ENCODE measurements at regions not wholly inside any gene's neighbourhood (a gene's known extent, or its start where the extent isn't known, plus 50 kb on each side); places are given as distances from the start of the nearest gene placed in this dataset.

DNA sequence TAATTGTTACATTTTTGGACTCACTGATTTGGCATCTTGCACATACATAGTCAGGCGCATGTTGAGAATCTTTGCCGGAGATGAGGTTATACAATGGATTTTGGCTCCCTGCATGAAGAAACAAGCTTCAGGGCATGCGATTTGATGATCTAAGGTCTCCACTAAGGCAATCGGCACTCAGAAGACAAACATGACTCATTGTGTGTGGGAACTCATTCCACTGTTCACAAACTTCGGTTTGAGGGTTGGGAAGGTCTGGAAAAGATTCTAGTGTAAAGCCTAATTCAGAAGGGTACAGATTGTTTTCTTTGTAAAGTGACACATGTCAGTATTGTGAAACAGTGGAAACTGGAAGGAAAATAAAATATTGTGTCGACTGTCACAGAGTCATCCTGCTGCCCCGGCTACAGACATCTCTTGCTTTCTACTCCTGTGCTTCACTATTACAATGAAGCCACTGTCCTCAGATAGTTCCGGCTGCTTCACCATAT is 192.6 kb upstream of the HMGA2 start:
- peak; percentile 22 for DNase-seq

DNA sequence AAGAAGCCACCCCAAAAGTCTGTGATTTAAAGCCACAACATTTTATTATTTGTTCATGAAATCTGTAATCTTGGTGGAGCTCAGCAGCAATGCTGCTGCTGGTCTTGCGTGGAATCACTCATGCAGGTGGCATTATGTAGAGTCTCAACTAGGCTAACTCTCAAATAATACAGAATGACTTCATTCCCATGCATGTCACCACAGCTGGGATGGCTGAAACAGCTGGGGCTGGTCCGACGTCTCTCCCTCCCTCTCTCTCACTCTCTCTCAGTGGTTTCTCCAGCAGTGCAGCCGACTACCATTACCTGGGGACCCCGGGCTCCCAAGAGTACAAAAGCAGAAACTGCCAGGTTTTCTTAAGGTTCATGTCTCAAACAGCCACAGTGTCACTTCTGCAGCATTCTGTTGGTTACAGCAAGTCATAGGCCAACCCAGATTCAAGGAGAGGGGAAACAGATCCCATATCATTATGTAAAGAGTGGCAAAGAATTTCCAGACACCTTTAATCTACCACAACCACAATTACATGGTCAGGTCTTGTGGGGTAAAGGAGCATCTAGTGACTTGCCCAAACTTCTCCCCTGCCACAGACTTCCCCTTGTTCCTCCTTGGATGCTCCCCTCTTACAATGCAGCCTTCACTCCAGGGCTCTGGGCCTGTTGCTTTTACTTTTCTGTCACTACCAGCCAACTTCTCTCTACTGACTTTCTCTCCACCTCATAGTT is 192.0 kb upstream of the HMGA2 start:
- peak; percentile 24 for DNase-seq

DNA sequence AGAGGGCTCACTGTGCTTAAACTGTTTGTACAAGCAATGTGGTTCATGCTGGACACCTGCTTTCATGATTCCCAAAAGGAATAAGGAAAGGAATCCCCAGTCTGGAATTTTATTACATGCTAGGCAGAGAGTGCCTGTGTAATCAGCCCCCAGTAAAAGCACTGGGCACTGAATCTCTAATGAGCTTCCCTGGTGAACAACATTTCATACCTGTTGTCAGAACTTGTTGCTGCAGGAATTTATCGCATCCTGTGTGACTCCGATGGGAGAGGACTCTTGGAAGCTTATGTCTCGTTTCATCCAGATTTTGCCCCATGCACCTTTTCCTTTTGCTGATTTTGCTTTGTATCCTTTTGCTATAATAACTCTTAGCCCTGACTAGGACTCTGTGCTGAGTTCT is 190.2 kb upstream of the HMGA2 start:
- DNase-seq: no peak

DNA sequence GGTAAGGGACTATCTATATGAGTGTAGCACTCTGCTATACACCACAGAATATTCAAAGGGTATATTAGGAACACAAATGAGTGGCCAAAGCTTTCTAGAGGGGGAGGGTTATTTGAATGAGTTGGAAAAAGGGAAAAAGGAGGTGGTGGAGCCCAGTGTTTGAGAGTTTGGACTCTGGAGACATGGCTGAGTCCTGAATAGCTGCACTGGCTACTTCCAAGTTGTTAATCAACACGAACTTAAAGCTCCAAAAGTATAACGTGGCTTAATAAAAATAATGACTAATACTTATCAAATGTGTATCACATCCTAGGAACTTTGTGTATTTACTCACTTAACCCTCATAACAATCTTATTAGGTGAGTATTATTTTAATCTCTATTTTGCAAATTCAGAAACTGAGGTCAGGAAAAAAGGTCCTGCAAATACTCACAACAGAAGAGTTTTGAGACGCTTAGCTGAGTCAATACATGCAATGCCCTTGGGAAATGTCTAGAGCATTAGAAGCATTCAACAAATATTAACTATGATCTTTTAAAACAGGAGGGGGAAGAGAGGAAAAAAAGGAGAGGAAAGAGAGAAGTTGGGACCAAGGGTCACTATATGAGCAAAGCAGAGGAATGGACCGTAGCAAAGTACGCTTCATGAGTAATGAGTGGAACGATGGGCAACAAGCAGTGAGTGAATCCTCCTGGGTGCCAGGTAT is 189.5 kb upstream of the HMGA2 start:
- DNase-seq: no peak

DNA sequence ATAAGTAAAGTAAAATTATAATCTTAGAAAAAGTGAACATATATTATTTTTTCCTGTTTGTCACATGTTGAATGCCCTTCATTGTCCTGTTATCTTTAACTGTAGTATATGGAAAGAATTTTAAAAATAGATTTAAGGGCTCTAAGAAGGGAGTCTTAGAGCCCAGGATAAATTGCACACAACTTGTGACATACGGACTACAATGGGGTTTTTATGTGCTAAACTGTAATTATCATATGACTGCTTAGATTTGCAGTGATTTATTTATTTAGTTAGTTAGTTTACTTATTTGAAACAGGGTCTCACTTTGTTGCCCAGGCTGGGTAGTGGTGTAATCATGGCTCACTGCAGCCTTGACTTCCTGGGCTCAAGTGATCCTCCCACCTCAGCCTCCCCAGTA is 187.8 kb upstream of the HMGA2 start:
- DNase-seq: no peak

DNA sequence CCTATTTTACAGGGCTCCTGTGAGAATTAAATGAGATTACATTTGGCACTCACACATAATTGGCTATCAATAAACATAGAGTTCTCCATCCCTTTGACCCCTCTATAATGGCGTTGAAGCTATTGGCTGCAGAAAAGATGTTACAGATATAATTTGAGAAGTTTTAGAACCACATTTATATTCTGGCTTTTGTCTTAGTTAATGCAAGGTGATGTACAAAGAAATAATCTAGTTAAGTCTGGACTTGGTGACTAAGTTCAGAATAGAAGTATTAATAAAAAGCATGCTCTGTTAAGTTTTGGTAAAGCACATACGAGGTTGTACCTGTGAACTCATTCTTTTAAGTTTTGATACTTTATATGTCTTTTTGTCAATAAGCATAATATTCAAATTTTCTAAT is 187.1 kb upstream of the HMGA2 start:
- DNase-seq: no peak

DNA sequence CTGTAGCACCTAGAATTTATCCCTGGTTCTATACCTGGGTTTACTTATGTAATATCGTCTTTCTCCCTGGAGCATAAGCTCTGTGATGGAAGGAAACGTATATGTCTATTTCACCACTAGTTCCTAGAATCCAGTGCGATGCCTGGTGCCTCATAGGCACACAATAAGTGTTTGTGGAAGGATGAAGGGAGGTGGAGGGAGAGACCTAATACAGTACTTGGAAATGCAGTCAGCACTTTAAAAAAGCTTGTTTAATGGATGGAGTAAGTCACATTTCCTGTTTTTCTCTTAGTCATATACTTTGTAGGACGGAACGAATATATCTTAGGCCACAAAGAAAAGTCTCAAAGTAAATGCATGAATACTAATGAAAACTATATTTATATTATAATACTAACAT is 186.5 kb upstream of the HMGA2 start:
- DNase-seq: no peak

DNA sequence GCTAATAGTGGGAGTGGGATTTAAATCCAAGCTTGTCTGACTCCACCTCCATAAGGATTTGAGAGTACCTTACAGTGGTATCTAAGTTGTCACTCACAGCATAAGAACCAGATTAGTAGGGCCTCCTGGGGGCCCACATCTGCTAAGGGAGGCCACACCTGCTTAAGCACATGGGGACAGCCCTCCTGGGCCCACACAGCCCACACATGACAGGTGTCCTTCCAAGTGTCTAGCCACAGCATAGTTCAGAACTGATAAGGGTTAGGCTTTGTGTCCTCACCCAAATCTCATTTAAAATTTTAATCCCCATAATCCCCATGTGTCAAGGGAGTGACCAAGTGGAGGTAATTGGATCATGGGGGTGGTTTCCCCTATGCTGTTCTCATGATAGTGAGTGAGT is 186.0 kb upstream of the HMGA2 start:
- no peak for DNase-seq

DNA sequence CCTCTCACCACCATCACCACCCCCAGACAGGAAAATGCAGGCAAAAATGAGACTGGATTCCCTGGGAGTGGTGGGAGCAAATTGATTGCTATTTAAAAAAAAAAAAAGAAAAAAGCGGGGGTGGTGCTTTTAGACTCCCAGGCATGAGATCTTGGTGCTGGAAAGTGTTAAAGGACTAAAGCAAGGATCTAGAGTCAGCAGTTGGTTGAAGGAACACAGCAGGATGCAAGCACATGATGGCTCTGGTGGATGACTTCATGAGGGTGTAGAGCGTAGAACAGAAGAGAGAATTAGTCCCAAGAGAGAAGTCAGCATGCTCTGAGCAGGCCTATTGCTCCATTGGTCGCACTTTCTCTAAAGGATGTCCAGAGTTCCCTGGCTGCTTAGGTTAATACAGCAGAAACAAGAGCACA is 183.8 kb upstream of the HMGA2 start:
- DNase-seq: no peak

DNA sequence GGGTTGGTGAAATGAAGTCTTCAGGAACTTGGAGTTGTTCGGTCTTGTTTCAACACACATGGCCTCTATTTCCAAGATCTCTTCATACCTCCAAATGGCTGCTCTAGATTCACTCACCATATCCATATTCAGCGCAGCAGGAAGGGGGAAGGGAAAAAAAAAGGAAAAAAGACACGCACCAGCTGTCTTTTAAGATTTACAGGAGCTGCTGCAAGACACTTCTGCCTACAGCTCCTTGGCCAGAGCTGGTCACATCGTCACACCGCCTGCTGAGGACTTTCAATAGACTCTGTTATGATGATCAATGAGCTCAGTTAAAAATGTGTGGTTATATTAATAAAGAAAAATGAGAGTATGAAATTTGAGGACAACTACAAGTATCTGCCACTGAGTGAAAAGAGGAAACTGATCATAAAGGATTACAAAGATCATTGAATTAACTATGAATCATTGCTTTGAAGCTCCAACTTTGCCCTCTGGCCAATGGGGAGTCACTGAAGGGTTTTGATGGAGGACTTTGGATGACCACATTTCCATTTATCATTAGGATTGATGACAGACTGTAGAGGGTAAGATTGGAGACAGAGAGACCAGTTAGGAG is 182.1 kb upstream of the HMGA2 start:
- no peak for DNase-seq

DNA sequence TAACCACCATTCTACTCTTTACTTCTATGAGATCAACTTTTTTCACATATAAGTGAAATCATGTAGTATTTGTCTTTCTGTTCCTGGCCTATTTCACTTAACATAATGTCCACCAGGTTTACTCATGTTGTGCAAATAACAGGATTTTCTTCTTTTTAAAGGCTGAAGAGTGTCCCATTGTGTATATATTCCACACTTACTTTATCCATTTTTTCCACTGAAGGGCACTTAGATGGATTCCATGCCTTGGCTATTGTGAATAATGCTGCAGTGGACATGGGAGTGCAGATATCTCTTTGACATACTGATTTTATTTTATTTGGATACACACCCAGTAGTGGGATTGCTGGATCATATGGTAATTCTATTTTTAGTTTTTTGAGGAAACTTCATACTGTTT is 181.1 kb upstream of the HMGA2 start:
- DNase-seq: no peak

DNA sequence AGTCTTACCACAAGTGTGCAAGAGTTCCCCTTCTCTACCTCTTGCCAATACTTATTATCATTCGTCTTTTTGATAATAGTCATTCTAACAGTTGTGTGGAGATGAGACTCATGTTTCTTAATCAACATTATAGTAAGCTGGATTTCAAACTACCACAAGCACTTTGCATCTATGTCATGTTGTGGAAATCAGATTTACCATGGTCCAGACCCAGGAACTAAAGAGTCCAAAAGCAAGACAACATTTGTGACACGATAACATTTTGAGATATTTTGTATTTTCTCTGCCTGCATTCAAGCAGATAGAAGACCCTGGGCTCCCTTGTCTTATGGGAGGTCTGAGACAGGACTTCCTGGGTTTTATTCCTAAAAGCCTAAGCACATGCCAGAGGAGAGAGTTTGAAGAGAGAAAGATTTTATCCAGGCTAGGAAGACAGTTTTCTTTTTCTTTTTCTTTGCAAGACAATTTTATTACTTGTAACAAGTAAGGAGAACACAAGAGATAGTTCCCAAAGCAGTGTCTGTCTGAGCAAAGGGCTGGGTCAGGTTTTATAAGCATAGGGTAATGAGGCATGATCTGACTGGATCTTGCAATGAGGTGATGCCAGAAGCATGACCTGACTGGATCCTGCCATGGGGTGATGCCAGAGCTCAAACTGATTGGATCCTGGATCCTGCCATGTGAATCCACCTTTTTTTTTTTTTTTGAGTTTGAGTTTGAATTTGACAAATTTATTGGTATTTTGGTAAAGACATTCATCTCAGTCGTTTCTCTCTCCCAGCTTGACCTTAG is 180.5 kb upstream of the HMGA2 start:
- DNase-seq: no peak

DNA sequence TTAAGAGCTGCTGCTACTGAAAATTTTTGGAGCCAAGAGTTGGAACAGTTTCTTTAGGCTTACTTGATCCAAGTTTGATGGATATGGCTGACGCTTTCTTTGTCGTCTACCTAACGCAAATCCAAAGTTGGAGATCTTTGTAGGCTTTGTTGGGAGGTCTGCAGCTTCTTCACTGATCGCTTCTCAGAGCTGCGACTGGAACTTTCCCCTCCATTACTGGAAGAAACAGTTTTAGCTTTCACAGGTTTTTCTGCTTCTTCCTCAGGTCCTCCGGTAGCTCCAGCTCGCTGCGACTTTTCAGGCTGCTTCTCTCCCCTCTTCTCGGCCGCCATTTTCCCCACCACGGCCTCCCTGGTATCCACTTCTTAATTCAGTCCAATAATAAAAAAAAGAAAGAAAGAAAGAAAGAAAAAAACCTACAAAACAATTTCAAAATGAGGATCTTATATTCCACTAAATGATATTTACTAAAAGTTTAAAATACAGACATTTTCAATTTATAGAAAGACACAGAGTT is 178.1 kb upstream of the HMGA2 start:
- no peak for DNase-seq

DNA sequence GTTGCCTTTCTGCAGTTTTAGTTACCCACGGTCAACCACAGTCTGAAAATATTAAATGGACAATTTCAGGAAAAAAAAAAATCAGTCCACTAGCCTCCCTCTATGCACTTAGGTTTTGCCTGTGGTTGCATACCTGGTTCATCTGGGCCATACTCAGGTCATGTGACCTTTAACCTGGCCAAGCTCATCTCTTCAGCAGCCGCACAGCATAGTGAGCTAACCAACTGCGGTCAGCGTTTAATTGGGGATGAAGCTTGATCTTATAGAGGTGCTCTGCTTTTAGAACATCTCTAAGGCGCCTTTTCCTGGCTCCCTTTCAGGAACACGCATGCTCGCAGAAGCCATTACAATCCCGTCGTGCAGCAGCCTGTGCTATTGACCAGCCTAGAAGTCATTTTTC is 177.2 kb upstream of the HMGA2 start:
- no peak for DNase-seq

DNA sequence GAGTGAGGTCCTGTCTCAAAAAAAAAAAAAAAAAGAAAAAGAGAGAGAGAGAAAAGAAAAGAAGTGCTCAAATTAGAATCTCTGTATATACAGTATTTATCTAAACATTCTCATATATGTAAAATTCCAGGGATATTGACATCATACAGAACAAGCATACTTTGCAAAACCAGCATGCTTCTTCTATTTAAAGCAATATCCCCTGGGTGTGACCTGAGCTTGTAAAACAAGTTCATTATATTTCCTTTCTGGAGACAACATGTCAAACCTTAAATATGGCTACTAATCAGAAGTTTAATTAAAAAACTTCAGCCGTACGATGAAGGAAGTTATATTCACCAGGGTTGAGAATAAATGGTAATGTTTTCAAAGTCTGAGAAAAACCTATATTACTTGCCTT is 175.8 kb upstream of the HMGA2 start:
- no peak for DNase-seq

DNA sequence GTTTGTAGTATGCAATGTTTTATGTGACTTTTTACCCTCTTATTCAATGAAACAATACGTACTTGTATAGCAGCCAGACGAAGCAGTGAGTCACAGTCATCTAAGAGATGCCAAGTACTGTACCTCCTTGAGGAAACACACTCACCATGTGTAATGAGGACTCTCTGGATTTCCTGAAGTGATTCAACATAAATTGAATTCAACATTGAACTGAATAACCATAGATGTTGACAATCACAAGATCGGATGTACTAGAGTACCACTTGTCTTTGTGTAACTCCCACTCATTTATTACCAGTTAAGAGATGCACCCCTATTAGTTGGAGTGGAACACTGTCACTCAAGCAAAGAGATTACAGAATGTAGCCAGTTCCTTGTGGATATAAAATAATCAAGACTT is 175.2 kb upstream of the HMGA2 start:
- no peak for DNase-seq

DNA sequence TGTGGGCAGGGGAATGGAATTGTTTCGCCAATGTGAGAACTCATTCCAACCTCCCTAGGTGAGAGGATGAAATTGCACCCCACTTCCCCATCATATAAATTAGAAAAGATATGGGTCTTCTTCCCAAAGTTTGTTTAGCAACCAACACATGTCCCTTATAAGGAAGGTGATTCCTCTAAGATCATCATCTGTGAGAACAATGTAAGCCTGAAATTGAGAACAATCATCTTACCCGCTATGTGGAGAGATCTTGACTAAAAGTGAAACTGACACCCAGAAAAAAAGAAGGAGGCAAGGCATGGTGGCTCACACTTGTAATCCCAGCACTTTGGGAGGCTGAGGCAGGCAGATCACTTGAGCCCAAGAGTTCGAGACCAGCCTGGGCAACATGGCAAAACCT is 173.2 kb upstream of the HMGA2 start:
- no peak for DNase-seq

DNA sequence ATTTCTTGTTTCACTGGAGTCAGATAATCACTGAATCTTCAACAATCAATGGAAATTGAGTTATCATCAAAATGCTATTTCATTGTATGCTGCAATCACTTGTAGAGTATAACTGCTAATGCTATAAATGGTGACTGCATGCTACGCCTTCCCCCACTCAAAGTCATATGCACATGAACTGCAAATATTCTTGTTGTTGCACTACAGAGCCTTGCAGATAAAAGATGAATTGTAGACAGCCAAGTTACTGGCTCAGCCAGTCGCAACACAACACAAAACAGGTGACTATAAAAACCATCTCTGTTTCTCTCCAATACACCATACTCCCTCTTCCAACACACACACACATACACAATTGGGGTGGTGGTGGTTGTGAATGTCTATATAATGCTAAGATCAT is 171.0 kb upstream of the HMGA2 start:
- DNase-seq: no peak

DNA sequence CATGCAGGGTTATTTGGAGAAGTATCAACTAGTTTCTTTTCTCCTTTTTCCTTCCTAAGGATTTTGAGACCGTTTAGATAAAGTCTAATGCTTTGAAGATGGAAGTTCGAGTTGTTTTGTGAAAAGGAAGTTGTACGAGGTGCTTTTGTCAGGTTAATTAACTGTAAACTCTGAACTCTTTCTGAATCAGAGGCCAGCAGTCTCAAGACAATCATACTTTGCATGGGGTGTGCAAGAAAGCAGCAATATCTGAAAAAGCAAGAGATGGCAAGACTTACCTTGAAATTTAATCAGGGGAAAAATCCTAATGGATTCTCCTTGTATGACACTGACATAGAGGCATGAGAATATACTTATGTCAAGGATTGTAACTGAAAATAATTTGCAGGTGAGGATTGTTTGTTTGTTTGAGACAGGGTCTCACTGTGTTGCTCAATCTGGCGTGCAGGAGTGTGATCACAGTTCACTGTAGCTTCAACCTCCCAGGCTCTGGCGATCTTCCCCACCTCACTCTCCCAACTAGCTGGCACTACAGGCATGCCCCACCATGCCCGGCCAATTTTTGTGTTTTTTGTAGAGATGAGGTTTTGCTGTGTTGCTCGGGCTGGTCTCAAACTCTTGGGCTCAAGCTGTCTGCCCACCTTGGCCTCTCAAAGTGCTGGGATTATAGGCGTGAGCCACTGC is 170.2 kb upstream of the HMGA2 start:
- no peak for DNase-seq

DNA sequence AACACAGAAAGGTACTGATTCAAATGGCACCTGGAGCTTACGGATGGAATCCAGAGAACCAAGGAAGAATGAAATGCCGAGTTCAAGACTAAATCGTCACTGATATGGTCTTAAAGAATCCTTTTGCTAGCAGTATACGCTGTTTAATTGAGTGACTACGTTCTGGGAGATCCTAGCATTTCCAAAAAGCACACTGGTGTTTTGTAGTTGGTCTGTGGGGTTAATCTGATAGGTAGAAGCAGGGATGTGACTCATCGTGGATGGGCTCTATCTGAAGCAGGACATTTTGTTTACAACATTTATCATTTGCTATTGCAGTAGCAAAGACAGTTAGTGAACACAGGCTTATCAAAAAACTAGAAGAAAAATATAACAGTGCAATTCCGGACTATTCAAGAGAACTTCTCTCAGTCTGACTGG is 169.2 kb upstream of the HMGA2 start:
- no peak for DNase-seq

DNA sequence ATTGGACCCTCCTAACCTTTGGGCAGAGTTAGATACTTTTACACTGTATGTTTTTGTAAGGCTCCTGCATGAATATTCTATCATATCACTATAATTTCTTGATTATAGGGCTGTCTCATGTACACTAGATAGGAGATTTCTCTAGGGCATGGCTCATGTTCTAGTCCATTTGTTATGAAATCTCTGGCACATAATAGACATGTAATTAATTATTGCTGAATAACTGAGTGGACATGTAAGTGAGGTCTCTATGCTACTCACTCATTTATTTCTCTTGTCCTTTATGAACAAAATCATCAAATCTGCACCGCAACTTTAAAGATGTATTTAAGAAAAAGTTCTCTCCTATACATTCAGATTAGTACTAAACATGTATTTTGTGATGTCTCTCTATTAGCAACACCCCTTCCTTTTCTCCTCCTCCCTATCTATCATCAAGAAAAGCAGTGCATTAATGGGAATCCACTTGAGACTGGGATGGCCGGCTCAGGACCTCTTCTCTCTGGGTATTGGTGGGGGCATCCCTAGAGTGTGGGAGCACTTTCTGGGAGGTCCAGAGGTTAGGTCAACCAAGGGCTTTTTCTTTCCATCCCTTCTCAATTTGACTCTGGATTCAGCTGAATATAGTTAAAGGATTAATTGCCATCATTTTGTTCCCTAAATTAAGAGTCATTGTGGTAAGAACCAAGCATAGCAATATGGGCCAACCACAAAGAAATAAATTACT is 168.0 kb upstream of the HMGA2 start:
- DNase-seq: no peak

DNA sequence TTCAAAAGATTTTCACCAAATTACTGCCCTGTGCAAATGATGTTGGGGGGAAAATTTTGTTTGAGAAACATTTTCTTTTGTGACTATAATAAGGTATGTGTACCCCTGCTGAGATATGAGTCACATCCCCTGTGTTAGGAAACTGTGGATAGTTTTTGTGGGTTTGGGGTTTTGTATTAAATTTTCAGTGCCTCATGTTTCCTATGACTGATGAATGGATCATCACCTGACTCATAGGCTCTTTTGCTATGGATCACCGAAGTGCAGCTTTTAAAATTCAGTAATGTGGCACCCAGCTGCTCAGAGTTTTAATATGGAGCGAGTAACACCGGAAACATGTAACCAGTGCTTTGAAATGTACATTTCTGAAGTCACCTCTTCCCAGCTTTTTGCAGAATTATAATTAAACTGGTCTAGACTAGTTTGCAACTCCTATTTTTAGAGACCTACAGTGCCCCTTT is 167.4 kb upstream of the HMGA2 start:
- DNase-seq: no peak

All from femur (tissue), 1 donor.